OCI-LY7 (cell line): ENCODE measurements at regions not wholly inside any gene's neighbourhood (a gene's known extent, or its start where the extent isn't known, plus 50 kb on each side); places are given as distances from the start of the nearest gene placed in this dataset.

Source experiments
- BruUV-seq: library from RNA; stranded (reverse); fragments of 400-500 nt; replicated peaks from 2 replicates; lab custom pipeline; 2021; lab: Mats Ljungman, UMichigan
- CTCF ChIA-PET: fragments of 300-600 bp; sonication (Branson Sonifier 250); formaldehyde crosslinking; loops from one replicate; lab custom pipeline; 2022; ENCODE audit warnings: antibody characterized with exemption; ENCODE audit not compliant: unreplicated experiment; lab: Charles Lee
- POLR2A ChIA-PET: fragments of 300-600 bp; sonication (Branson Sonifier 250); formaldehyde crosslinking; loops from one replicate; lab custom pipeline; 2022; ENCODE audit warnings: antibody characterized with exemption; lab: Charles Lee
- DNase-seq: peaks from one replicate; pipeline ENCODE4 v3.0.0-alpha.2; 2015; ENCODE audit warnings: low spot score
- H2AFZ ChIP-seq: fragments of 200-600 bp; sonication (generic), shearing (Covaris generic); 2 replicates; pipeline ENCODE4 v1.6.1; 2014; ENCODE audit warnings: mild to moderate bottlenecking, antibody characterized with exemption, low read length, moderate library complexity
- H3K27ac ChIP-seq: fragments of 200-600 bp; sonication (generic); 2 replicates; pipeline ENCODE4 v1.5.1; 2014; ENCODE audit warnings: mixed run types, low read depth, mild to moderate bottlenecking, moderate library complexity, low read length, inconsistent platforms; ENCODE audit not compliant: poor library complexity, severe bottlenecking
- H3K36me3 ChIP-seq: fragments of 200-600 bp; sonication (generic); 2 replicates; pipeline ENCODE4 v1.6.1; 2014; ENCODE audit warnings: mild to moderate bottlenecking, antibody characterized with exemption, low read length, moderate library complexity, mixed read lengths; ENCODE audit not compliant: insufficient read depth
- H3K4me1 ChIP-seq: fragments of 200-600 bp; sonication (generic); 2 replicates; pipeline ENCODE4 v1.5.1; 2014; ENCODE audit warnings: mild to moderate bottlenecking, low read length; ENCODE audit not compliant: insufficient read depth, poor library complexity, severe bottlenecking
- H3K4me2 ChIP-seq: fragments of 200-600 bp; sonication (generic); 2 replicates; pipeline ENCODE4 v1.6.1; 2014; ENCODE audit warnings: mild to moderate bottlenecking, low read length
- H3K4me3 ChIP-seq: fragments of 200-600 bp; sonication (generic); 2 replicates; pipeline ENCODE4 v1.5.1; 2014; ENCODE audit warnings: mild to moderate bottlenecking, low read depth, low read length; ENCODE audit not compliant: poor library complexity, severe bottlenecking
- H3K79me2 ChIP-seq: fragments of 200-600 bp; sonication (generic); 2 replicates; pipeline ENCODE4 v1.6.1; 2016; ENCODE audit warnings: low read depth, mild to moderate bottlenecking, low read length, moderate library complexity, mixed read lengths; ENCODE audit not compliant: insufficient read depth
- H3K9me2 ChIP-seq: fragments of 200-600 bp; sonication (generic); 2 replicates; pipeline ENCODE4 v1.6.1; 2016; ENCODE audit warnings: mild to moderate bottlenecking, low read length, mixed read lengths; ENCODE audit not compliant: insufficient read depth
- H3K9me3 ChIP-seq: fragments of 200-600 bp; sonication (generic); 2 replicates; pipeline ENCODE4 v1.6.1; 2014; ENCODE audit warnings: mild to moderate bottlenecking, mixed run types, low read length, mixed read lengths
- H4K20me1 ChIP-seq: fragments of 200-600 bp; sonication (generic); 2 replicates; pipeline ENCODE4 v1.6.1; 2014; ENCODE audit warnings: mild to moderate bottlenecking, antibody characterized with exemption, low read length, moderate library complexity, mixed read lengths; ENCODE audit not compliant: insufficient read depth
- EZH2phosphoT487 ChIP-seq: fragments of 200-600 bp; sonication (generic); IDR thresholded peaks from 2 replicates; pipeline ENCODE4 v1.6.1; 2018; ENCODE audit warnings: low read depth, borderline replicate concordance, mild to moderate bottlenecking, mixed run types, antibody characterized with exemption, low read length, moderate library complexity, mixed read lengths
- intact Hi-C: fragments of 100-400 bp; cut with micrococcal nuclease; formaldehyde crosslinking; loops from one replicate; pipeline ENCODE4 v1.10.0; 2022; ENCODE audit not compliant: unreplicated experiment
- TF ChIP-seq, protein P1 (sequence below): fragments of 200-600 bp; sonication (generic); conservative IDR thresholded peaks from 2 replicates; pipeline ENCODE4 v1.5.1; 2014; ENCODE audit warnings: mild to moderate bottlenecking, antibody characterized with exemption, low read length, moderate library complexity, mixed read lengths

DNA sequence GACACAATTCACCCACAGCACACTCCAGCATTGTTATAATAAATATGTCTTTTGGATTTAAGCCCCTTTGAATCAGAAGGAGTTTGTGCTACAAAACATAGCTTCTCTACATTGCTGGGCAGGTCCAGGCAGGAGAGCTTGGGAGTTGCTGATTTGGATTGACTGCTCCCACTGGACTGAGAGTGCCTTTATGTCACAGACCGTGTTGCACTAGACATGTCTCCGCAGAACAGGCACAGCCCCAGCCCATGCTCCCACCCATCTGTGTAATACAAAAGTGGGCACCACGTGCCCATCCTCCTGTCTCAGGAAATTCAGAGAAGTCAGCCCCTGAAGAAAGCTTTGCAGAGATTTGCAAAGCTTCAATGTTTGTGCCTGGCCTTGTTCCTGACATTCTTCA lies 117.1 kb downstream of the MED10 start:
- TF ChIP-seq, protein P1, sequence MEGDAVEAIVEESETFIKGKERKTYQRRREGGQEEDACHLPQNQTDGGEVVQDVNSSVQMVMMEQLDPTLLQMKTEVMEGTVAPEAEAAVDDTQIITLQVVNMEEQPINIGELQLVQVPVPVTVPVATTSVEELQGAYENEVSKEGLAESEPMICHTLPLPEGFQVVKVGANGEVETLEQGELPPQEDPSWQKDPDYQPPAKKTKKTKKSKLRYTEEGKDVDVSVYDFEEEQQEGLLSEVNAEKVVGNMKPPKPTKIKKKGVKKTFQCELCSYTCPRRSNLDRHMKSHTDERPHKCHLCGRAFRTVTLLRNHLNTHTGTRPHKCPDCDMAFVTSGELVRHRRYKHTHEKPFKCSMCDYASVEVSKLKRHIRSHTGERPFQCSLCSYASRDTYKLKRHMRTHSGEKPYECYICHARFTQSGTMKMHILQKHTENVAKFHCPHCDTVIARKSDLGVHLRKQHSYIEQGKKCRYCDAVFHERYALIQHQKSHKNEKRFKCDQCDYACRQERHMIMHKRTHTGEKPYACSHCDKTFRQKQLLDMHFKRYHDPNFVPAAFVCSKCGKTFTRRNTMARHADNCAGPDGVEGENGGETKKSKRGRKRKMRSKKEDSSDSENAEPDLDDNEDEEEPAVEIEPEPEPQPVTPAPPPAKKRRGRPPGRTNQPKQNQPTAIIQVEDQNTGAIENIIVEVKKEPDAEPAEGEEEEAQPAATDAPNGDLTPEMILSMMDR = no peak
- TF ChIP-seq EZH2phosphoT487 = no peak
- Histone ChIP-seq H3K9me2 (no peaks in the 10 kb centered on the region), H3K4me1 (peaks cover under 1% of the 10 kb centered on the region), H2AFZ (no peak overlapping the region), H3K4me2 (no peak overlapping the region), H3K36me3 (no peaks in the 10 kb centered on the region), H3K27ac (no peak overlapping the region), H4K20me1 (no peaks in the 10 kb centered on the region), H3K79me2 (no peaks in the 10 kb centered on the region), H3K9me3 (no peaks in the 10 kb centered on the region), H3K4me3 (no peak overlapping the region)
- ChIA-PET CTCF (no interaction called here), POLR2A (interaction anchor here (0.6 to 1.7 kb wide), 2 partner anchors 10 to 1187 kb away, joined by 5 to 6 read pairs; no protein-coding TSS in a partner anchor)
- no peak for DNase-seq
- BruUV-seq = no TSS peak
- intact Hi-C loops = no loop called here

DNA sequence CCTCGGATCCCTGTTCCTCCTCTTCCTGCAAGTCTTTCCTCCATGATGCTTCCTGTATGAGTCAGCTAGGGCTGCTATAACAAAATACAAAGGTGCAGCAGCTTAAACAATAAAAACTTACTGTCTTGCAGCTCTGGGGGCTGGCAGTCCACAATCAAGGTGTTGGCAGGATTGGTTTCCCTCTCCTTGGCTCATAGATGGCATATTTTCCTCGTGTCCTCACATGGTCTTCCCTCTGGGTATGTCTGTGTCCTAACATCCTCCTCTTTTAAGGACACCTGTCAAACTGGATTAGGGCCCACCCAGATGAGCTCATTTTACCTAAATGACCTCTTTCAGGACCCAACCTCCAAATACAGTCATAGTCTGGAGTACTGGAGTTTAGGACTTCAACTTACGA lies 117.5 kb downstream of the MED10 start:
- H2AFZ ChIP-seq = no peak overlapping the region
- ChIA-PET POLR2A (interaction anchor here (0.6 to 1.7 kb wide), 2 partner anchors 10 to 1186 kb away, joined by 5 to 6 read pairs; no protein-coding TSS in a partner anchor), CTCF (no interaction called here)
- H3K4me3 ChIP-seq = no peak overlapping the region
- H3K36me3 ChIP-seq = no peaks in the 10 kb centered on the region
- intact Hi-C loops = no loop called here
- H3K4me1 ChIP-seq = no peaks in the 10 kb centered on the region
- H3K79me2 ChIP-seq = no peaks in the 10 kb centered on the region
- H3K4me2 ChIP-seq = no peak overlapping the region
- H4K20me1 ChIP-seq = no peaks in the 10 kb centered on the region
- no peak overlapping the region for H3K27ac ChIP-seq
- no TSS peak for BruUV-seq
- H3K9me2 ChIP-seq = no peaks in the 10 kb centered on the region
- H3K9me3 ChIP-seq = no peaks in the 10 kb centered on the region
- no peak for DNase-seq
- TF ChIP-seq, protein P1 = no peak
- no peak for TF ChIP-seq EZH2phosphoT487

DNA sequence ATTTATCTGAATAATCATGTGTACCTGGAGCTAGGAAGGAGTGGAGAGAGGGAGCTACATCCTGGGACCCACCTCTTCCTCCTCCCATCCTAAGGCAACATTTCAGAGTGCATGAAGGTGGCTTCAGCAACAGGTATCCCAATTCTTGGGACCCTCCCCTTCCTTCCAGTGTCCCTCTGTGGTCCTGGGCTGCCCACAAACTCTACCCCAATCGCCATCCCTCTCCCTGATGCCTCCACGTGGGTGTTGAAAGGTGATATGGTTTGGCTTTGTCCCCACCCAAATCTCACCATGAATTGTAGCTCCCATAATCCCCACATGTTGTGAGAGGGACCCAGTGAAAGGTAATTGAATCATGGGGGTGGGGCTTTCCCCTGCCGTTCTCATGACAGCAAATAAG lies 121.4 kb downstream of the MED10 start:
- H3K4me1 ChIP-seq = no peaks in the 10 kb centered on the region
- no peaks in the 10 kb centered on the region for H3K9me2 ChIP-seq
- BruUV-seq = no TSS peak
- POLR2A ChIA-PET = interaction anchor here (0.5 kb wide), 1 partner anchor 638 kb away, joined by 7 read pairs; no protein-coding TSS in a partner anchor
- DNase-seq = no peak
- H4K20me1 ChIP-seq = no peaks in the 10 kb centered on the region
- H2AFZ ChIP-seq = no peak overlapping the region
- H3K79me2 ChIP-seq = no peaks in the 10 kb centered on the region
- CTCF ChIA-PET = no interaction called here
- H3K4me3 ChIP-seq = no peak overlapping the region
- no peak overlapping the region for H3K4me2 ChIP-seq
- intact Hi-C loops = no loop called here
- H3K27ac ChIP-seq = no peak overlapping the region
- H3K36me3 ChIP-seq = no peaks in the 10 kb centered on the region
- no peaks in the 10 kb centered on the region for H3K9me3 ChIP-seq
- TF ChIP-seq, protein P1 = no peak
